GM10266 (cell line): ENCODE measurements at regions not wholly inside any gene's neighbourhood (a gene's known extent, or its start where the extent isn't known, plus 50 kb on each side); places are given as distances from the start of the nearest gene placed in this dataset.

Source experiments
- DNase-seq: peaks from one replicate; pipeline ENCODE4 v3.0.0; 2012; ENCODE audit errors: extremely low spot score
- TF ChIP-seq, protein P1 (sequence below): IDR thresholded peaks from 2 replicates; pipeline ENCODE4 v1.5.1; 2012; ENCODE audit warnings: mild to moderate bottlenecking, low read depth; ENCODE audit not compliant: control insufficient read depth, insufficient read depth; ENCODE audit errors: missing control alignments

DNA sequence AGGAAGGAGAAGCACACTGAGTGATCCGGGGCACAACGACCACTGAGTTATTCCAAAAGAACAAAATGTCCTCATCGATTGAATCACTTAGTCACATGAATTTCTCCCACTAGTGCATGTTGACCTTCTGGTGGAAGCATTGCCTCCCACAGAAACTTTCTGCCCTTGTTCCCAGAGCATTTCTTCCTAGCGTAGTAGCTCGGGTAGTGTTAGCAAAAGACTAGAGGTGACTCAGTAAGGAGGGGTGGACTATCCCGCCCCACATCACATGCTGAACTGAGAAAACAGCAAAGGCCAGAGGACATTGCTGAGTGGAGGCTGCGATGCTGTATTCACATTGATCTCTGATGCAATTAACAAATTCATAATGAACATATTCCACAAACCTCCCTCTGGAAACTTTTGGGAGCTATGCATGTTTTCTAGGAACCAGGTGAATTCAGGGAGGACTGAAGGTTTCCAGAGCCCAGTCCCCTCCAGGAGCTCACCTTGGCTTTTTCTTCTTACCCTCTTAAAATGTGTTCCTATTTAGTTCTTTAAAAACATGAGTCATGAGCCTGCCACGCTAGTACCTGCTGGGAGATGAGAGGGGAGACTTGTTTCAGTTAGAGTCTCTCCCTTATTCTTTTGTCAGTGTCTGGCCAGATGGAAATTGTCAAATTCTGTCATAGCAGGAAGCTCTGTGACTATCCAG, 507.9 kb downstream of the CDH26 start:
- TF ChIP-seq, protein P1, sequence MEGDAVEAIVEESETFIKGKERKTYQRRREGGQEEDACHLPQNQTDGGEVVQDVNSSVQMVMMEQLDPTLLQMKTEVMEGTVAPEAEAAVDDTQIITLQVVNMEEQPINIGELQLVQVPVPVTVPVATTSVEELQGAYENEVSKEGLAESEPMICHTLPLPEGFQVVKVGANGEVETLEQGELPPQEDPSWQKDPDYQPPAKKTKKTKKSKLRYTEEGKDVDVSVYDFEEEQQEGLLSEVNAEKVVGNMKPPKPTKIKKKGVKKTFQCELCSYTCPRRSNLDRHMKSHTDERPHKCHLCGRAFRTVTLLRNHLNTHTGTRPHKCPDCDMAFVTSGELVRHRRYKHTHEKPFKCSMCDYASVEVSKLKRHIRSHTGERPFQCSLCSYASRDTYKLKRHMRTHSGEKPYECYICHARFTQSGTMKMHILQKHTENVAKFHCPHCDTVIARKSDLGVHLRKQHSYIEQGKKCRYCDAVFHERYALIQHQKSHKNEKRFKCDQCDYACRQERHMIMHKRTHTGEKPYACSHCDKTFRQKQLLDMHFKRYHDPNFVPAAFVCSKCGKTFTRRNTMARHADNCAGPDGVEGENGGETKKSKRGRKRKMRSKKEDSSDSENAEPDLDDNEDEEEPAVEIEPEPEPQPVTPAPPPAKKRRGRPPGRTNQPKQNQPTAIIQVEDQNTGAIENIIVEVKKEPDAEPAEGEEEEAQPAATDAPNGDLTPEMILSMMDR = no peak
- DNase-seq = no peak

DNA sequence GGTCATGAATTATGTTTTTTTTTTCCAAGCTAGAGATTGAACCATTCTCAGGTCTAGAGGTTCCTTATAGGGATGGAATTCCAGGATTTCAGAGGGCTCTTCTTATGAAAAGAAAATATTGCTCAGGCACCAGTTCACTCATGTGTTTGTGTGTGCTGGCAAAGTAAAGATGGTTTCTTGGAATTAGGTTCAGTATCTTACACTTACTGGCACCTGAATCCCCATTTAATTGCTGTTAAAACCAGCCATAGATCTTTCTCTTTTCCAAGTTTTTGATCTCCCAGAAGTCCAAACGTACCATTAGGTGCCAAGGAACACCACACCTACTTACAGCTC, 508.4 kb downstream of the CDH26 start:
- TF ChIP-seq, protein P1 = no peak
- no peak for DNase-seq

DNA sequence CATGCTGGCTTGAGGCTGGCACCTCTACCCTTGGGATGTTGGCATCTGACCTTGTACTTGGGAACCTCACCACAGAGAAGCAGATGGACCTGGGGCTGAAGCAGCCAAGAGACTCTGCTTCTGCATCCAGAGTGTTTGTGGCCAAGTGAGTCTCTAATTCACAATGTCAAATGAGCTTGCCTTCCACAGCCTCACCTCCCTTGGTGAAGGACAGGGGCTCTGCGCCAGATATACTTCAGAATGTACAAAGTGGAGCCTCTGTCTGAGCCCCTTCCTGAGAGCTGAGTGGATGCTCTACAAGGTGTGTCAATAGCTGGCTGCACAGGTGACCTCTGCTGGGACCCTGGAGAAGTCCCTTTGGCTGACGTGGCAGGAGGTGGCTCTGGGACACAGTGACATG, 508.9 kb downstream of the CDH26 start:
- TF ChIP-seq, protein P1 = no peak
- no peak for DNase-seq

DNA sequence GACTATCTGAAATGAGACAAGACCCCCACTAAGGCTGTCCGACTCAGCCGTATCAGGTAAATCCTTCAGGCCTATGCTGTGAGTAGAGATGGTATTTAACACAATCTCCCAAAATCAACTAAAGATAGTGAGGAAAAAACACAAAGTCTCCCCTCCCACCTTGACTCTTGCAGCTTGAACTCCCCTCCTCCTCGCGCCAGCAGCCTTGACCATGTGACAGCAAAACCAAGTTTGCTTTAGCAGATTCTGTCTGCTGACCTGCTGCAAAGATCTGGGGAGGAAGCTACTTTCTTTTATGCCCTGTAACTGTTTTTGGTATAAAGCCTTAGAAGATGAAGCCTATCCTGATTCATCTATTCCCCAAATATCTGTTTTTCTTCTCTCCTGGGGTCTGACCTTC, 509.5 kb downstream of the CDH26 start:
- TF ChIP-seq, protein P1 = no peak
- DNase-seq = no peak

DNA sequence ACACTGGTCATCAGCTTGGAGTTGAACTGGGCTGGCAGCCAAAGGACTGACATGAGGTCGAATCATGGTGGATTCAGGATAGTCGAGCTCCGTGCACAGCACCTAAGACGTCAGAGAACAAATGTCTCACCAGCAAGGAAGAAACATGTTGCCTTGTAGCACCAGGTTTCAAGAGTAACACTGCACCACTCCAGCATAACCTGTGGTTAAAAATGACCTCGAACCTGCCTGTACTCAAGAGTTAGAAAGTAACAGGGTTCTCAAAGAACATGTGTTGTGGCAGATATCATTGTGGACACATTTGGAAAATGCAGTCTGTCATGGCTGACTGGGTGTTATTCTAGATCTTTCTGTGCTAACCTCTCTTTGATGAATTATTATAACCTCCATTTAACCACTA, 511.6 kb downstream of the CDH26 start:
- TF ChIP-seq, protein P1 = no peak
- no peak for DNase-seq

DNA sequence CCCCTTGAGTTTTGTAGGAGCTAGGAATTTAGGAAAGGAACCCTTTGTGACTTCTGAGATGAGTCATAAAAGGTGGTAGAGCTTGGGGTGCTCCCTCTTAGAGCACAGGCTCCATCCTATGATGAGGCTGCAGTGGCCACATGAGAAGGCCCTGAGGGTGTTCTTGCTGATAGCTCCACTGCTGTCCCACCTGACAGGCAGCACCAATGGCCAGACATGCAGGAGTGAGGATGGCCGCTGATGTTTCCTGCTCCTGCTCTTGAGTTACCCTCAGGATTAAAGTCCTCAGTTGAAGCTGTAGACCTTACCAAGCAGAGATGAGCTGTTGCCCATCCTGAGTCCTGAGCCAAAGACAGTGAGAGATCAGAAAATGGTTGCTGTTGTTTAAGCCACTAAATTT, 512.1 kb downstream of the CDH26 start:
- TF ChIP-seq, protein P1 = no peak
- no peak for DNase-seq

DNA sequence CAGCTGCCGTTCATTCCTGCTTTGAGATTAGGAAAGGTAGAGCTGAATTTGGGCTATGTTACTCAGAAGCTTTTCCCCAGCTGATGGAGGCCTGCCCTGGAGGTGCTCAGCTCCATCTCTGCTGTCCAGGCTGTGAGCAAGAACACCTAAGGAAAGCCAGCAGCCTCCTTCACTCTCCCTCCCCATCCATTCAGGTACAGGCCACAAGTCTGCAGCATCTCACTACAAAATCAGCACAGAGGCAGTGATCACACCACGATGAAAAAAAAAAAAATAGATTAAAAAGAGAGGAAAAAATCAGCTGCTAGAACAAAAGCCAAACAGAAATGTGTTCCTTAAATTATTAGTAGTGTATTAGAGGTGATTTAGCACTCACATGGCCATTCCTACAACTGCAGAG, 515.0 kb downstream of the CDH26 start:
- no peak for DNase-seq
- TF ChIP-seq, protein P1 = no peak
